Fibroblast of the aortic adventitia (primary cell): ENCODE measurements at regions not wholly inside any gene's neighbourhood (a gene's known extent, or its start where the extent isn't known, plus 50 kb on each side); places are given as distances from the start of the nearest gene placed in this dataset.
A peak's percentile ranks its signal among the peaks of the same experiment; 100 is the strongest.

Source experiments
- DNase-seq: peaks from one replicate; pipeline ENCODE4 v3.0.0-alpha.2; 2010; ENCODE audit warnings: low read depth
- H3K4me3 ChIP-seq: 2 replicates; pipeline ENCODE4 v1.5.1; 2011; ENCODE audit warnings: low read depth, mild to moderate bottlenecking, control low read depth, low read length, moderate library complexity
- CTCF ChIP-seq: IDR thresholded peaks from 2 replicates; pipeline ENCODE4 v1.5.1; 2011; ENCODE audit warnings: mild to moderate bottlenecking, low read length, control low read depth, inconsistent platforms; ENCODE audit not compliant: insufficient read depth

GRCh38 chr4:146032234-146032860 lies 93.7 kb upstream of the ZNF827 start:
- no peak for TF ChIP-seq CTCF
- DNase-seq: no peak
- H3K4me3 ChIP-seq: no peak overlapping the region

- no peak for TF ChIP-seq CTCF
- H3K4me3 ChIP-seq: no peak overlapping the region
- DNase-seq: no peak
Measured at GRCh38 chr4:146029939-146030710, 91.5 kb upstream of the ZNF827 start.

DNA sequence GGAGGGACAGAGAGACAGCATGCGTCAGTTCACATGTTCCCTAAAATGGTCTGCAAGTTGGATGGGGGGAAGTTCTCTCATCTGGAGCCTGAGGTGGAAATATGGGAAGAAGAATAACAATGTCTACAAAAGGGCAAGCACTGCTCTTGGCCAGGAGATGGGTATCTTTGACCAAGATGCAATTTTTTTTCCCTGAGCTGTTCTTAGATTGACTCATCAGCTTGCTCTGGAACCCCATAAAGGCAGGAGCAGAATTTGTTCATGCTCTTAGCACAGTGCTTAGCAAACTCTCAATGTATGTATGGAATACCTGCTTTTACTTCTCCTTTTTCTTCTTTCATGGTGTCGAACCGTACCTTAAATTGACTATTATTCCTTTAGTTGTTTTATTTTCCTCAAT lies 90.5 kb upstream of the ZNF827 start:
- TF ChIP-seq CTCF: no peak
- peak; percentile 26 for DNase-seq
- no peak overlapping the region for H3K4me3 ChIP-seq

GRCh38 chr4:146027761-146028160 lies 89.1 kb upstream of the ZNF827 start:
- no peak for TF ChIP-seq CTCF
- H3K4me3 ChIP-seq: no peak overlapping the region
- DNase-seq: no peak

- no peak for TF ChIP-seq CTCF
- no peak for DNase-seq
- H3K4me3 ChIP-seq: no peak overlapping the region
Measured at GRCh38 chr4:146023334-146023967, 84.8 kb upstream of the ZNF827 start.

DNA sequence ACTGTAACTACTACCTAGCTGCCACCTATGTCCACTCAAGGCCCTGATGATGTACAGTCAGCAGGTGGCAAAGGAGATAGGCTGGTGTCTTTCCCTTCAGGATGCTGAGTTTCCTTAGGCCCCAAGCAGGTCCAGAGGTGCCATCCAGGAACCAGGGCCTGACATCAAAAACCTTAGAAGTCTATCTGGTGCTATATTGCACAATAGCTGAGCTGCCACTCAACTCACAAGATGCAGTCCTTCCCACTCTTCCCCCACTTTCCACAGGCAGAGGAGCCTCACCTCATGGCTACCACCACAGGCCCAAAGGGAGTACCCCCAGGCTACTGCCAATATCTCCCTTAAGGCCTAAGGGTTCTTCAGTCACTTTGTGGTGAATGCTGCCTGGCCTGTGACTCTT lies 83.9 kb upstream of the ZNF827 start:
- no peak for TF ChIP-seq CTCF
- no peak for DNase-seq
- no peak overlapping the region for H3K4me3 ChIP-seq
